GM23338 (cell line): ENCODE measurements at regions not wholly inside any gene's neighbourhood (a gene's known extent, or its start where the extent isn't known, plus 50 kb on each side); places are given as distances from the start of the nearest gene placed in this dataset.

Experiments used
- ATAC-seq: fragments of 200-7000 bp; cut with Tn5 transposase; 3 replicates; pipeline ENCODE4 v1.9.1; 2020
- DNase-seq: peaks from one replicate; pipeline ENCODE4 v3.0.0-alpha.2; 2015; ENCODE audit warnings: low spot score
- H2AFZ ChIP-seq: fragments of 200-600 bp; sonication (generic); 2 replicates; pipeline ENCODE4 v1.8.0; 2016; ENCODE audit warnings: antibody characterized with exemption, mild to moderate bottlenecking, moderate library complexity
- H3F3A ChIP-seq: fragments of 200-600 bp; sonication (generic); replicated peaks from 2 replicates; pipeline ENCODE4 v1.8.0; 2017; ENCODE audit warnings: antibody characterized with exemption, mixed run types, low read depth
- H3K27ac ChIP-seq: fragments of 200-600 bp; sonication (generic); 2 replicates; pipeline ENCODE4 v1.6.1; 2016; ENCODE audit warnings: low read depth
- H3K27me3 ChIP-seq: fragments of 200-600 bp; sonication (generic); 2 replicates; pipeline ENCODE4 v1.8.0; 2016; ENCODE audit warnings: mild to moderate bottlenecking, mixed run types, moderate library complexity; ENCODE audit not compliant: insufficient read depth
- H3K36me3 ChIP-seq: fragments of 200-600 bp; sonication (generic); 2 replicates; pipeline ENCODE4 v1.8.0; 2016; ENCODE audit warnings: mild to moderate bottlenecking; ENCODE audit not compliant: insufficient read depth
- H3K4me1 ChIP-seq: fragments of 200-600 bp; sonication (generic); 2 replicates; pipeline ENCODE4 v1.8.0; 2016; ENCODE audit warnings: mild to moderate bottlenecking, moderate library complexity; ENCODE audit not compliant: insufficient read depth
- H3K4me2 ChIP-seq: fragments of 200-600 bp; sonication (generic); 2 replicates; pipeline ENCODE4 v1.7.1; 2017; ENCODE audit warnings: mixed run types
- H3K4me3 ChIP-seq: fragments of 200-600 bp; sonication (generic); 2 replicates; pipeline ENCODE4 v1.6.1; 2016; ENCODE audit warnings: mixed run types
- H3K79me2 ChIP-seq: fragments of 200-600 bp; sonication (generic); replicated peaks from 2 replicates; pipeline ENCODE4 v1.8.0; 2017; ENCODE audit warnings: mild to moderate bottlenecking; ENCODE audit not compliant: insufficient read depth
- H3K9me2 ChIP-seq: fragments of 200-600 bp; sonication (generic); 2 replicates; pipeline ENCODE4 v1.8.0; 2017; ENCODE audit not compliant: insufficient read depth
- H4K20me1 ChIP-seq: fragments of 200-600 bp; sonication (generic); replicated peaks from 2 replicates; pipeline ENCODE4 v1.8.0; 2017; ENCODE audit warnings: mild to moderate bottlenecking; ENCODE audit not compliant: insufficient read depth
- H3K27ac Mint-ChIP-seq: 2 replicates; pipeline ENCODE4 v1.8.0; 2020; ENCODE audit warnings: inconsistent platforms, mild to moderate bottlenecking, moderate library complexity, mixed read lengths
- H3K27me3 Mint-ChIP-seq: 3 replicates; pipeline ENCODE4 v1.8.0; 2022; ENCODE audit warnings: low read depth, mild to moderate bottlenecking, moderate library complexity, mixed read lengths, inconsistent platforms; ENCODE audit not compliant: insufficient read depth, poor library complexity
- H3K36me3 Mint-ChIP-seq: 3 replicates; pipeline ENCODE4 v1.8.0; 2021; ENCODE audit warnings: low read depth, mild to moderate bottlenecking, inconsistent platforms, moderate library complexity, mixed read lengths
- H3K4me1 Mint-ChIP-seq: 3 replicates; pipeline ENCODE4 v1.8.0; 2020; ENCODE audit warnings: mild to moderate bottlenecking, inconsistent platforms, mixed read lengths
- H3K4me3 Mint-ChIP-seq: 3 replicates; pipeline ENCODE4 v1.8.0; 2021; ENCODE audit warnings: moderate library complexity, mild to moderate bottlenecking, inconsistent platforms, mixed read lengths
- H3K9me3 Mint-ChIP-seq: 3 replicates; pipeline ENCODE4 v1.8.0; 2020; ENCODE audit warnings: moderate library complexity, mild to moderate bottlenecking, inconsistent platforms, mixed read lengths
- CREB1 ChIP-seq: fragments of 250-450 bp; sonication (Bioruptor Pico); IDR thresholded peaks from 2 replicates; pipeline ENCODE4 v1.5.0; 2020; ENCODE audit warnings: low read depth, mild to moderate bottlenecking, moderate library complexity
- CTCF ChIP-seq, 2 experiments: fragments of 200-600 bp in 1 of 2; sonication (generic) in 1 of 2; conservative IDR thresholded peaks; 2 replicates each; pipeline versions ENCODE4 v1.5.1 to v1.6.1; 2016 to 2017; ENCODE audit warnings: antibody characterized with exemption in 2 of 2, low read depth in 2 of 2, mild to moderate bottlenecking in 2 of 2, moderate library complexity in 1 of 2
- ETS1 ChIP-seq: IDR thresholded peaks from 2 replicates; pipeline ENCODE4 v1.6.1; 2016; ENCODE audit warnings: antibody characterized with exemption
- EZH2 ChIP-seq: fragments of 200-600 bp; sonication (generic); IDR thresholded peaks from one replicate; pipeline ENCODE4 v1.8.0; 2017; ENCODE audit warnings: antibody characterized with exemption, mild to moderate bottlenecking, low read depth; ENCODE audit not compliant: unreplicated experiment
- EZH2phosphoT487 ChIP-seq: fragments of 200-600 bp; sonication (generic); IDR thresholded peaks from one replicate; pipeline ENCODE4 v1.8.1; 2018; ENCODE audit warnings: antibody characterized with exemption; ENCODE audit not compliant: unreplicated experiment
- JUNB ChIP-seq: IDR thresholded peaks from one replicate; pipeline ENCODE4 v1.6.1; 2016; ENCODE audit warnings: antibody characterized with exemption; ENCODE audit not compliant: unreplicated experiment
- NANOG ChIP-seq: IDR thresholded peaks from 2 replicates; pipeline ENCODE4 v1.6.1; 2016; ENCODE audit warnings: antibody characterized with exemption, borderline replicate concordance
- POLR2AphosphoS5 ChIP-seq: IDR thresholded peaks from 2 replicates; pipeline ENCODE4 v1.6.1; 2016; ENCODE audit warnings: antibody characterized with exemption, low read depth
- STAT1 ChIP-seq: IDR thresholded peaks from one replicate; pipeline ENCODE4 v1.6.1; 2016; ENCODE audit warnings: antibody characterized with exemption; ENCODE audit not compliant: unreplicated experiment
- ZNF114 ChIP-seq: fragments of 250-450 bp; sonication (Bioruptor Pico); IDR thresholded peaks from 2 replicates; pipeline ENCODE4 v1.5.0; 2020; ENCODE audit warnings: mild to moderate bottlenecking, moderate library complexity
- ZNF331 ChIP-seq: fragments of 250-450 bp; sonication (Bioruptor Pico); IDR thresholded peaks from 2 replicates; pipeline ENCODE4 v1.5.0; 2020; ENCODE audit warnings: low read depth, mild to moderate bottlenecking, moderate library complexity
- ZNF462 ChIP-seq: fragments of 250-450 bp; sonication (Bioruptor Pico); IDR thresholded peaks from 2 replicates; pipeline ENCODE4 v1.5.0; 2020; ENCODE audit warnings: mild to moderate bottlenecking, moderate library complexity

GRCh38 chr3:176785171-176785570 lies 412.1 kb downstream of the TBL1XR1 start (continued):
- no peak for TF ChIP-seq ZNF462 (CRISPR knock-in tag)
- no peak for TF ChIP-seq POLR2AphosphoS5
- TF ChIP-seq NANOG: no peak
- TF ChIP-seq ETS1: no peak
- TF ChIP-seq JUNB: no peak
- no peak for TF ChIP-seq ZNF331 (CRISPR knock-in tag)
- TF ChIP-seq STAT1: no peak
- no peak for TF ChIP-seq EZH2phosphoT487

GRCh38 chr3:176780766-176781165 lies 416.5 kb downstream of the TBL1XR1 start:
- Mint-ChIP-seq H3K27ac (no peak overlapping the region), H3K4me1 (peaks cover 9% of the 10 kb centered on the region; the same call in 2 of the 3 replicates)
- no peak for TF ChIP-seq JUNB
- TF ChIP-seq ETS1: no peak
- no peak for TF ChIP-seq CREB1 (CRISPR knock-in tag)
- TF ChIP-seq EZH2phosphoT487: no peak
- TF ChIP-seq ZNF331 (CRISPR knock-in tag): no peak
- TF ChIP-seq STAT1: no peak
- no peak for TF ChIP-seq EZH2
- TF ChIP-seq CTCF (conservative IDR thresholded peaks at IDR 0.05; ENCODE audit: low read depth in 2 of 2): no peak
- no peak for TF ChIP-seq ZNF114 (CRISPR knock-in tag)

More at GRCh38 chr3:176780766-176781165, 416.5 kb downstream of the TBL1XR1 start:
- H3K27me3 Mint-ChIP-seq: no peaks in the 10 kb centered on the region
- ATAC-seq (no peak; the same call in 2 of the 3 replicates), DNase-seq (peak; percentile 66)
- no peak overlapping the region for H3K4me3 Mint-ChIP-seq
- no peak overlapping the region for H2AFZ ChIP-seq
- no peaks in the 10 kb centered on the region for H3K36me3 ChIP-seq
- H3K27me3 ChIP-seq: no peaks in the 10 kb centered on the region
- no peaks in the 10 kb centered on the region for H3K9me3 Mint-ChIP-seq
- H3K27ac ChIP-seq: no peak overlapping the region
- no peaks in the 10 kb centered on the region for H4K20me1 ChIP-seq
- 0 out of 2 replicates have a peak, but pooled peaks cover 4% of the 10 kb centered on the region for H3K4me1 ChIP-seq
- no peaks in the 10 kb centered on the region for H3K36me3 Mint-ChIP-seq
- no peak overlapping the region for H3K4me3 ChIP-seq
- H3K4me2 ChIP-seq: no peak overlapping the region
- H3K79me2 ChIP-seq: no peaks in the 10 kb centered on the region
- H3F3A ChIP-seq: no peaks in the 10 kb centered on the region
- no peaks in the 10 kb centered on the region for H3K9me2 ChIP-seq
